HepG2 (cell line): ENCODE measurements at regions not wholly inside any gene's neighbourhood (a gene's known extent, or its start where the extent isn't known, plus 50 kb on each side); places are given as distances from the start of the nearest gene placed in this dataset.

Experiments
- ATAC-seq: fragments of 200-7000 bp; cut with Tn5 transposase; 3 replicates; pipeline ENCODE4 v1.9.1; 2020; ENCODE audit warnings: mild to moderate bottlenecking, moderate library complexity
- BruUV-seq: library from RNA; stranded (reverse); fragments of 400-500 nt; replicated peaks from 2 replicates; lab custom pipeline; 2021; lab: Mats Ljungman, UMichigan
- CTCF ChIA-PET: fragments of 300-600 bp; formaldehyde crosslinking; extraction: SDS; loops from one replicate; lab custom pipeline; 2021; ENCODE audit warnings: low total read pairs, inconsistent platforms, low intra/inter-chr PET ratio; lab: Yijun Ruan, JAX
- POLR2A ChIA-PET: fragments of 350-600 bp; sonication (Branson Sonifier 250); formaldehyde crosslinking; loops from one replicate; lab custom pipeline; 2020; ENCODE audit warnings: antibody characterized with exemption, inconsistent platforms; lab: Yijun Ruan, JAX
- DNase-seq: peaks from one replicate; pipeline ENCODE4 v3.0.0-alpha.2; 2015; ENCODE audit warnings: low spot score
- FAIRE-seq: peaks from 3 replicates; lab custom pipeline; 2011; peaks lifted over from hg19 to GRCh38; lab: Jason Lieb, UNC
- H2AFZ ChIP-seq: one replicate; pipeline ENCODE4 v1.6.1; 2011; ENCODE audit warnings: low read length, inconsistent platforms
- H3K27ac ChIP-seq: fragments of 300-600 bp; 3 replicates; pipeline ENCODE4 v1.8.0; 2011; ENCODE audit warnings: mixed run types, mild to moderate bottlenecking, mixed read lengths, low read length, inconsistent platforms; ENCODE audit not compliant: insufficient read depth; ENCODE audit errors: extremely low read length
- H3K27me3 ChIP-seq, 2 experiments: fragments of 200-600 bp in 1 of 2; 2 replicates in 1 of 2; 3 replicates in 1 of 2; pipeline versions ENCODE4 v1.6.0 to v1.8.0; 2011; ENCODE audit warnings: low read length in 2 of 2, mild to moderate bottlenecking in 2 of 2, moderate library complexity in 2 of 2, inconsistent platforms in 1 of 2; ENCODE audit not compliant: insufficient read depth in 2 of 2, control insufficient read depth in 1 of 2
- H3K36me3 ChIP-seq, 2 experiments: fragments of 200-600 bp in 1 of 2; replicated peaks in 1 of 2; 2 replicates in 1 of 2; 3 replicates in 1 of 2; pipeline versions ENCODE4 v1.5.1 to v1.8.0; 2011; ENCODE audit warnings: low read length in 2 of 2, inconsistent platforms in 1 of 2; ENCODE audit not compliant: insufficient read depth in 2 of 2, control insufficient read depth in 1 of 2
- H3K4me1 ChIP-seq: 2 replicates; pipeline ENCODE4 v1.5.1; 2012; ENCODE audit warnings: low read length, inconsistent platforms; ENCODE audit not compliant: insufficient read depth
- H3K4me2 ChIP-seq: 2 replicates; pipeline ENCODE4 v1.6.0; 2011; ENCODE audit warnings: low read depth, low read length, inconsistent platforms
- H3K4me3 ChIP-seq, 3 experiments: fragments of 200-600 bp in 1 of 3; sonication (generic), shearing (Covaris generic) in 1 of 3; replicated peaks in 1 of 3; 2 replicates each; pipeline ENCODE4 v1.5.1; 2011 to 2016; ENCODE audit warnings: low read length in 3 of 3, inconsistent platforms in 2 of 3, low read depth in 2 of 3, mild to moderate bottlenecking in 2 of 3, control low read depth in 1 of 3, mixed read lengths in 1 of 3; ENCODE audit not compliant: insufficient read depth in 1 of 3
- H3K79me2 ChIP-seq: one replicate; pipeline ENCODE4 v1.6.1; 2011; ENCODE audit warnings: low read length, inconsistent platforms; ENCODE audit not compliant: insufficient read depth
- H3K9ac ChIP-seq: 2 replicates; pipeline ENCODE4 v1.6.0; 2011; ENCODE audit warnings: mild to moderate bottlenecking, low read depth, low read length, inconsistent platforms; ENCODE audit not compliant: insufficient read depth
- H3K9me3 ChIP-seq: 2 replicates; pipeline ENCODE4 v1.5.1; 2012; ENCODE audit warnings: mild to moderate bottlenecking, low read length
- H4K20me1 ChIP-seq: 2 replicates; pipeline ENCODE4 v1.6.0; 2011; ENCODE audit warnings: inconsistent platforms, mild to moderate bottlenecking, low read length, moderate library complexity; ENCODE audit not compliant: insufficient read depth
- ATF3 ChIP-seq: sonication (generic); formaldehyde crosslinking; IDR thresholded peaks from 2 replicates; pipeline ENCODE4 v1.4.0; 2020; ENCODE audit warnings: missing genetic modification reagents
- HCFC1 ChIP-seq: fragments of 150-350 bp; IDR thresholded peaks from 2 replicates; pipeline ENCODE4 v1.6.1; 2014; ENCODE audit warnings: low read depth, low read length
- KDM5B ChIP-seq: sonication (generic); formaldehyde crosslinking; IDR thresholded peaks from 2 replicates; pipeline ENCODE4 v1.4.0; 2020; ENCODE audit warnings: missing genetic modification reagents, mild to moderate bottlenecking, borderline replicate concordance
- KLF9 ChIP-seq: IDR thresholded peaks from 2 replicates; pipeline ENCODE4 v1.6.1; 2016; ENCODE audit warnings: low read depth
- PTBP1 ChIP-seq: fragments of 200-400 bp; formaldehyde crosslinking; IDR thresholded peaks from 2 replicates; pipeline ENCODE4 v1.6.1; 2018; ENCODE audit warnings: low read length, low read depth; ENCODE audit not compliant: poor library complexity, severe bottlenecking
- SOX5 ChIP-seq: IDR thresholded peaks from 2 replicates; pipeline ENCODE4 v1.6.1; 2016; ENCODE audit warnings: borderline replicate concordance
- ZNF33A ChIP-seq: sonication (generic); formaldehyde crosslinking; IDR thresholded peaks from 2 replicates; pipeline ENCODE4 v1.5.1; 2020; ENCODE audit warnings: missing genetic modification reagents, mild to moderate bottlenecking, moderate library complexity, borderline replicate concordance
- WGBS: methylation state at CpG from one replicate; pipeline ENCODE4 v1.1.6; 2017; ENCODE audit warnings: low lambda C conversion rate; 5-methylcytosine and 5-hydroxymethylcytosine counted together
- in situ Hi-C: cut with HindIII; loops from 2 replicates; pipeline ENCODE4 v1.10.0; 2017; ENCODE audit warnings: low pct_unique_long_range_greater_than_20kb; ENCODE audit not compliant: extremely low pct_ligation_motif_present
- intact Hi-C: fragments of 100-400 bp; cut with micrococcal nuclease; formaldehyde crosslinking; loops from one replicate; pipeline ENCODE4 v1.10.0; 2022; ENCODE audit not compliant: unreplicated experiment
- TF ChIP-seq, protein P1 (sequence below): sonication (generic); formaldehyde crosslinking; IDR thresholded peaks from 2 replicates; pipeline ENCODE4 v1.4.0; 2020; ENCODE audit warnings: mild to moderate bottlenecking, missing genetic modification reagents, borderline replicate concordance
- TF ChIP-seq, protein P2 (sequence below): sonication (generic); formaldehyde crosslinking; IDR thresholded peaks from 2 replicates; pipeline ENCODE4 v1.5.0; 2020; ENCODE audit warnings: mild to moderate bottlenecking, missing genetic modification reagents, borderline replicate concordance
- TF ChIP-seq, protein P3 (sequence below): sonication (generic); formaldehyde crosslinking; IDR thresholded peaks from 2 replicates; pipeline ENCODE4 v1.4.0; 2020; ENCODE audit warnings: missing genetic modification reagents

GRCh38 chr5:58360794-58361193, 99.1 kb downstream of the PLK2 start (continued):
- TF ChIP-seq, protein P1, sequence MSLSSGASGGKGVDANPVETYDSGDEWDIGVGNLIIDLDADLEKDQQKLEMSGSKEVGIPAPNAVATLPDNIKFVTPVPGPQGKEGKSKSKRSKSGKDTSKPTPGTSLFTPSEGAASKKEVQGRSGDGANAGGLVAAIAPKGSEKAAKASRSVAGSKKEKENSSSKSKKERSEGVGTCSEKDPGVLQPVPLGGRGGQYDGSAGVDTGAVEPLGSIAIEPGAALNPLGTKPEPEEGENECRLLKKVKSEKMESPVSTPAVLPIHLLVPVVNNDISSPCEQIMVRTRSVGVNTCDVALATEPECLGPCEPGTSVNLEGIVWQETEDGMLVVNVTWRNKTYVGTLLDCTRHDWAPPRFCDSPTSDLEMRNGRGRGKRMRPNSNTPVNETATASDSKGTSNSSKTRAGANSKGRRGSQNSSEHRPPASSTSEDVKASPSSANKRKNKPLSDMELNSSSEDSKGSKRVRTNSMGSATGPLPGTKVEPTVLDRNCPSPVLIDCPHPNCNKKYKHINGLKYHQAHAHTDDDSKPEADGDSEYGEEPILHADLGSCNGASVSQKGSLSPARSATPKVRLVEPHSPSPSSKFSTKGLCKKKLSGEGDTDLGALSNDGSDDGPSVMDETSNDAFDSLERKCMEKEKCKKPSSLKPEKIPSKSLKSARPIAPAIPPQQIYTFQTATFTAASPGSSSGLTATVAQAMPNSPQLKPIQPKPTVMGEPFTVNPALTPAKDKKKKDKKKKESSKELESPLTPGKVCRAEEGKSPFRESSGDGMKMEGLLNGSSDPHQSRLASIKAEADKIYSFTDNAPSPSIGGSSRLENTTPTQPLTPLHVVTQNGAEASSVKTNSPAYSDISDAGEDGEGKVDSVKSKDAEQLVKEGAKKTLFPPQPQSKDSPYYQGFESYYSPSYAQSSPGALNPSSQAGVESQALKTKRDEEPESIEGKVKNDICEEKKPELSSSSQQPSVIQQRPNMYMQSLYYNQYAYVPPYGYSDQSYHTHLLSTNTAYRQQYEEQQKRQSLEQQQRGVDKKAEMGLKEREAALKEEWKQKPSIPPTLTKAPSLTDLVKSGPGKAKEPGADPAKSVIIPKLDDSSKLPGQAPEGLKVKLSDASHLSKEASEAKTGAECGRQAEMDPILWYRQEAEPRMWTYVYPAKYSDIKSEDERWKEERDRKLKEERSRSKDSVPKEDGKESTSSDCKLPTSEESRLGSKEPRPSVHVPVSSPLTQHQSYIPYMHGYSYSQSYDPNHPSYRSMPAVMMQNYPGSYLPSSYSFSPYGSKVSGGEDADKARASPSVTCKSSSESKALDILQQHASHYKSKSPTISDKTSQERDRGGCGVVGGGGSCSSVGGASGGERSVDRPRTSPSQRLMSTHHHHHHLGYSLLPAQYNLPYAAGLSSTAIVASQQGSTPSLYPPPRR (CRISPR knock-in tag) = no peak
- TF ChIP-seq KLF9 (CRISPR knock-in tag) = no peak

- no peak overlapping the region for H3K27ac ChIP-seq
- ATAC-seq (no peak), DNase-seq (no peak), FAIRE-seq (no peak)
- H3K79me2 ChIP-seq = no peaks in the 10 kb centered on the region
- intact Hi-C loops (no loop called here), in situ Hi-C loops (no loop called here)
- H2AFZ ChIP-seq = no peak overlapping the region
- BruUV-seq = no TSS peak
- H3K36me3 ChIP-seq = no peaks in the 10 kb centered on the region
- H4K20me1 ChIP-seq = no peaks in the 10 kb centered on the region
- H3K4me2 ChIP-seq = no peak overlapping the region
- no peaks in the 10 kb centered on the region for H3K27me3 ChIP-seq
- TF ChIP-seq ZNF33A (CRISPR knock-in tag) (no peak), HCFC1 (no peak), SOX5 (CRISPR knock-in tag) (no peak), PTBP1 (no peak), KDM5B (CRISPR knock-in tag) (no peak), ATF3 (CRISPR knock-in tag) (no peak)
- TF ChIP-seq, protein P2, sequence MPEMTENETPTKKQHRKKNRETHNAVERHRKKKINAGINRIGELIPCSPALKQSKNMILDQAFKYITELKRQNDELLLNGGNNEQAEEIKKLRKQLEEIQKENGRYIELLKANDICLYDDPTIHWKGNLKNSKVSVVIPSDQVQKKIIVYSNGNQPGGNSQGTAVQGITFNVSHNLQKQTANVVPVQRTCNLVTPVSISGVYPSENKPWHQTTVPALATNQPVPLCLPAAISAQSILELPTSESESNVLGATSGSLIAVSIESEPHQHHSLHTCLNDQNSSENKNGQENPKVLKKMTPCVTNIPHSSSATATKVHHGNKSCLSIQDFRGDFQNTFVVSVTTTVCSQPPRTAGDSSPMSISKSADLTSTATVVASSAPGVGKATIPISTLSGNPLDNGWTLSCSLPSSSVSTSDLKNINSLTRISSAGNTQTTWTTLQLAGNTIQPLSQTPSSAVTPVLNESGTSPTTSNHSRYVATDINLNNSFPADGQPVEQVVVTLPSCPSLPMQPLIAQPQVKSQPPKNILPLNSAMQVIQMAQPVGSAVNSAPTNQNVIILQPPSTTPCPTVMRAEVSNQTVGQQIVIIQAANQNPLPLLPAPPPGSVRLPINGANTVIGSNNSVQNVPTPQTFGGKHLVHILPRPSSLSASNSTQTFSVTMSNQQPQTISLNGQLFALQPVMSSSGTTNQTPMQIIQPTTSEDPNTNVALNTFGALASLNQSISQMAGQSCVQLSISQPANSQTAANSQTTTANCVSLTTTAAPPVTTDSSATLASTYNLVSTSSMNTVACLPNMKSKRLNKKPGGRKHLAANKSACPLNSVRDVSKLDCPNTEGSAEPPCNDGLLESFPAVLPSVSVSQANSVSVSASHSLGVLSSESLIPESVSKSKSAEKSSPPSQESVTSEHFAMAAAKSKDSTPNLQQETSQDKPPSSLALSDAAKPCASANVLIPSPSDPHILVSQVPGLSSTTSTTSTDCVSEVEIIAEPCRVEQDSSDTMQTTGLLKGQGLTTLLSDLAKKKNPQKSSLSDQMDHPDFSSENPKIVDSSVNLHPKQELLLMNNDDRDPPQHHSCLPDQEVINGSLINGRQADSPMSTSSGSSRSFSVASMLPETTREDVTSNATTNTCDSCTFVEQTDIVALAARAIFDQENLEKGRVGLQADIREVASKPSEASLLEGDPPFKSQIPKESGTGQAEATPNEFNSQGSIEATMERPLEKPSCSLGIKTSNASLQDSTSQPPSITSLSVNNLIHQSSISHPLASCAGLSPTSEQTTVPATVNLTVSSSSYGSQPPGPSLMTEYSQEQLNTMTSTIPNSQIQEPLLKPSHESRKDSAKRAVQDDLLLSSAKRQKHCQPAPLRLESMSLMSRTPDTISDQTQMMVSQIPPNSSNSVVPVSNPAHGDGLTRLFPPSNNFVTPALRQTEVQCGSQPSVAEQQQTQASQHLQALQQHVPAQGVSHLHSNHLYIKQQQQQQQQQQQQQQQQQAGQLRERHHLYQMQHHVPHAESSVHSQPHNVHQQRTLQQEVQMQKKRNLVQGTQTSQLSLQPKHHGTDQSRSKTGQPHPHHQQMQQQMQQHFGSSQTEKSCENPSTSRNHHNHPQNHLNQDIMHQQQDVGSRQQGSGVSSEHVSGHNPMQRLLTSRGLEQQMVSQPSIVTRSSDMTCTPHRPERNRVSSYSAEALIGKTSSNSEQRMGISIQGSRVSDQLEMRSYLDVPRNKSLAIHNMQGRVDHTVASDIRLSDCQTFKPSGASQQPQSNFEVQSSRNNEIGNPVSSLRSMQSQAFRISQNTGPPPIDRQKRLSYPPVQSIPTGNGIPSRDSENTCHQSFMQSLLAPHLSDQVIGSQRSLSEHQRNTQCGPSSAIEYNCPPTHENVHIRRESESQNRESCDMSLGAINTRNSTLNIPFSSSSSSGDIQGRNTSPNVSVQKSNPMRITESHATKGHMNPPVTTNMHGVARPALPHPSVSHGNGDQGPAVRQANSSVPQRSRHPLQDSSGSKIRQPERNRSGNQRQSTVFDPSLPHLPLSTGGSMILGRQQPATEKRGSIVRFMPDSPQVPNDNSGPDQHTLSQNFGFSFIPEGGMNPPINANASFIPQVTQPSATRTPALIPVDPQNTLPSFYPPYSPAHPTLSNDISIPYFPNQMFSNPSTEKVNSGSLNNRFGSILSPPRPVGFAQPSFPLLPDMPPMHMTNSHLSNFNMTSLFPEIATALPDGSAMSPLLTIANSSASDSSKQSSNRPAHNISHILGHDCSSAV = no peak
- TF ChIP-seq, protein P3, sequence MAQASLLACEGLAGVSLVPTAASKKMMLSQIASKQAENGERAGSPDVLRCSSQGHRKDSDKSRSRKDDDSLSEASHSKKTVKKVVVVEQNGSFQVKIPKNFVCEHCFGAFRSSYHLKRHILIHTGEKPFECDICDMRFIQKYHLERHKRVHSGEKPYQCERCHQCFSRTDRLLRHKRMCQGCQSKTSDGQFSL (CRISPR knock-in tag) = no peak
- ChIA-PET CTCF (no interaction called here), POLR2A (no interaction called here)
- H3K9ac ChIP-seq = no peak overlapping the region
- no peaks in the 10 kb centered on the region for H3K9me3 ChIP-seq
- H3K4me3 ChIP-seq = no peak overlapping the region
- H3K4me1 ChIP-seq = no peaks in the 10 kb centered on the region
- WGBS = 1% methylated on average over 3 of the region's 3 CpGs
Observed at GRCh38 chr5:58359981-58360380, 99.9 kb downstream of the PLK2 start.
